Fibroblast of lung (primary cell): ENCODE measurements at regions not wholly inside any gene's neighbourhood (a gene's known extent, or its start where the extent isn't known, plus 50 kb on each side); places are given as distances from the start of the nearest gene placed in this dataset.

Source experiments
- DNase-seq, 2 donors: peaks; one replicate each; pipeline versions ENCODE4 v3.0.0 to v3.0.0-alpha.2; 2010; ENCODE audit warnings: low read depth in 2 of 2
- H2AFZ ChIP-seq: 2 replicates; pipeline ENCODE4 v1.5.1; 2012; ENCODE audit warnings: low read length, control low read depth, inconsistent platforms
- H3K27ac ChIP-seq: 2 replicates; pipeline ENCODE4 v1.5.1; 2011; ENCODE audit warnings: low read length, control low read depth; ENCODE audit not compliant: insufficient read depth
- H3K27me3 ChIP-seq: 2 replicates; pipeline ENCODE4 v1.5.1; 2011; ENCODE audit warnings: mild to moderate bottlenecking, low read length; ENCODE audit not compliant: control insufficient read depth, insufficient read depth
- H3K36me3 ChIP-seq: 2 replicates; pipeline ENCODE4 v1.5.1; 2011; ENCODE audit warnings: low read length; ENCODE audit not compliant: control insufficient read depth, insufficient read depth
- H3K4me1 ChIP-seq: 2 replicates; pipeline ENCODE4 v1.5.1; 2011; ENCODE audit warnings: low read length; ENCODE audit not compliant: control insufficient read depth, insufficient read depth; ENCODE audit errors: extremely low read depth
- H3K4me2 ChIP-seq: 2 replicates; pipeline ENCODE4 v1.5.1; 2011; ENCODE audit warnings: low read length, control low read depth; ENCODE audit not compliant: insufficient read depth; ENCODE audit errors: extremely low read depth
- H3K4me3 ChIP-seq, 4 experiments: fragments of 200-600 bp in 1 of 4; sonication (generic) in 1 of 4; replicated peaks in 1 of 4; 2 replicates each; pipeline ENCODE4 v1.5.1; 2011 to 2016; ENCODE audit warnings: low read length in 4 of 4, low read depth in 3 of 4, mild to moderate bottlenecking in 3 of 4, control low read depth in 2 of 4, inconsistent platforms in 1 of 4, mixed read lengths in 1 of 4; ENCODE audit not compliant: insufficient read depth in 1 of 4; ENCODE audit errors: control extremely low read depth in 1 of 4
- H3K79me2 ChIP-seq: 2 replicates; pipeline ENCODE4 v1.5.1; 2012; ENCODE audit warnings: mild to moderate bottlenecking, low read length, inconsistent platforms; ENCODE audit not compliant: control insufficient read depth, insufficient read depth
- H3K9ac ChIP-seq: 2 replicates; pipeline ENCODE4 v1.5.1; 2011; ENCODE audit warnings: mild to moderate bottlenecking, low read length, control low read depth; ENCODE audit not compliant: insufficient read depth
- H3K9me3 ChIP-seq: 2 replicates; pipeline ENCODE4 v1.5.1; 2012; ENCODE audit warnings: low read depth, low read length; ENCODE audit not compliant: control insufficient read depth, insufficient read depth
- H4K20me1 ChIP-seq: 2 replicates; pipeline ENCODE4 v1.5.1; 2011; ENCODE audit warnings: low read length; ENCODE audit not compliant: control insufficient read depth, insufficient read depth; ENCODE audit errors: extremely low read depth
- EZH2 ChIP-seq: IDR thresholded peaks from 2 replicates; pipeline ENCODE4 v1.5.1; 2012; ENCODE audit warnings: low read length, control low read depth, mild to moderate bottlenecking; ENCODE audit errors: missing control alignments
- TF ChIP-seq, protein P1 (sequence below), 2 donors: IDR thresholded peaks in 1 of 2; conservative IDR thresholded peaks in 1 of 2; 1 replicate in 1 of 2; 2 replicates in 1 of 2; pipeline ENCODE4 v1.5.1; 2011 to 2012; ENCODE audit warnings: low read length in 2 of 2, control low read depth in 1 of 2, inconsistent platforms in 1 of 2, low read depth in 1 of 2, mild to moderate bottlenecking in 1 of 2

DNA sequence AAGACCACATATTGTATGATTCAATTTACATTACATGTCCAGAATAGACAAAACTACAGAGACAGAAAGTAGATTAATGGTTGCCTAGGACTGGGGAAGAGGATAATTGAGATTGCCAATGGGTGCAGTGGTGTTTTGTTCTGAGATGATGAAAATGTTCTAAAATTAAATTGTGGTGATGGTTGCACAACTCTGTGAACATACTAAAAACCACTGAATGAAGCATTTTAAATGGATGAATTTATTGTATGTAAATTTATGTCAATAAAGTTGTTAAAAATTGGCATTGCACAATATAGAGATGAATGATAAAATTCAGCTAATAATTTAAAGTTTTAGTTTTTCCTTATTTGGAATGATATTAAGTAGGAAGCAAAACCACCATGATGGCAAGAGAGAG is 109.5 kb upstream of the NR4A3 start:
- TF ChIP-seq EZH2 = no peak
- TF ChIP-seq, protein P1, sequence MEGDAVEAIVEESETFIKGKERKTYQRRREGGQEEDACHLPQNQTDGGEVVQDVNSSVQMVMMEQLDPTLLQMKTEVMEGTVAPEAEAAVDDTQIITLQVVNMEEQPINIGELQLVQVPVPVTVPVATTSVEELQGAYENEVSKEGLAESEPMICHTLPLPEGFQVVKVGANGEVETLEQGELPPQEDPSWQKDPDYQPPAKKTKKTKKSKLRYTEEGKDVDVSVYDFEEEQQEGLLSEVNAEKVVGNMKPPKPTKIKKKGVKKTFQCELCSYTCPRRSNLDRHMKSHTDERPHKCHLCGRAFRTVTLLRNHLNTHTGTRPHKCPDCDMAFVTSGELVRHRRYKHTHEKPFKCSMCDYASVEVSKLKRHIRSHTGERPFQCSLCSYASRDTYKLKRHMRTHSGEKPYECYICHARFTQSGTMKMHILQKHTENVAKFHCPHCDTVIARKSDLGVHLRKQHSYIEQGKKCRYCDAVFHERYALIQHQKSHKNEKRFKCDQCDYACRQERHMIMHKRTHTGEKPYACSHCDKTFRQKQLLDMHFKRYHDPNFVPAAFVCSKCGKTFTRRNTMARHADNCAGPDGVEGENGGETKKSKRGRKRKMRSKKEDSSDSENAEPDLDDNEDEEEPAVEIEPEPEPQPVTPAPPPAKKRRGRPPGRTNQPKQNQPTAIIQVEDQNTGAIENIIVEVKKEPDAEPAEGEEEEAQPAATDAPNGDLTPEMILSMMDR (conservative IDR thresholded peaks at IDR 0.05 in 1 of 2, IDR thresholded peaks at IDR 0.05 in 1 of 2; ENCODE audit: low read depth in 1 of 2, low read length in 2 of 2) = no peak
- Histone ChIP-seq H2AFZ (no peak overlapping the region), H3K27ac (no peak overlapping the region), H3K9ac (no peak overlapping the region), H3K4me1 (no peaks in the 10 kb centered on the region), H3K4me3 (no peak overlapping the region), H4K20me1 (no peaks in the 10 kb centered on the region), H3K36me3 (no peaks in the 10 kb centered on the region), H3K9me3 (no peaks in the 10 kb centered on the region), H3K79me2 (no peaks in the 10 kb centered on the region), H3K27me3 (no peaks in the 10 kb centered on the region), H3K4me2 (no peak overlapping the region)
- no peak for DNase-seq

DNA sequence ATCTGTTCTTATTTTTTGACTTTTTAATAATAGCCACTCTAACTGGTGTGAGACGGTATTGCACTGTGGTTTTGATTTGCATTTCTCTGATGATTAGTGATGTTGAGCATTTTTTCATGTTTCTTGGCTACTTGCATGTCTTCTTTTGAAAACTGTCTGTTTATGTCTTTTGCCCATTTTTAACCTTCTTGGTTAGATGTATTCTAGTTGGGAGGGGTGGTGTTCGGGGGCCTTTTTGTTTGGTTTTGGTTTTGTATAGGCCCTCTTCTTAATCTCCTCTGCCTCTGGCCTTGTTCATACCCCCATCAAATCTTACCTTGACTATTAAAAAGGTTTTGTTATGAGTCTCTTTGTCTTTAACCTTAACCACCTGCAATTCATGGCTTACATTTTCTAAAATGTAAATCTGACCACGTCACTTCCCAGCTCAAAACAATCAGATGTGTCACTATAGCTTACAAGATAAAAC is 107.8 kb upstream of the NR4A3 start:
- H3K27me3 ChIP-seq = no peaks in the 10 kb centered on the region
- H3K4me1 ChIP-seq = no peaks in the 10 kb centered on the region
- no peak overlapping the region for H3K4me3 ChIP-seq
- H3K4me2 ChIP-seq = no peak overlapping the region
- no peaks in the 10 kb centered on the region for H3K9me3 ChIP-seq
- H3K27ac ChIP-seq = no peak overlapping the region
- H3K36me3 ChIP-seq = no peaks in the 10 kb centered on the region
- TF ChIP-seq, protein P1 (conservative IDR thresholded peaks at IDR 0.05 in 1 of 2, IDR thresholded peaks at IDR 0.05 in 1 of 2; ENCODE audit: low read depth in 1 of 2, low read length in 2 of 2) = no peak
- TF ChIP-seq EZH2 = no peak
- no peak for DNase-seq
- no peak overlapping the region for H2AFZ ChIP-seq
- H4K20me1 ChIP-seq = no peaks in the 10 kb centered on the region
- H3K9ac ChIP-seq = no peak overlapping the region
- no peaks in the 10 kb centered on the region for H3K79me2 ChIP-seq

- no peak overlapping the region for H2AFZ ChIP-seq
- no peak overlapping the region for H3K4me2 ChIP-seq
- no peaks in the 10 kb centered on the region for H3K79me2 ChIP-seq
- no peak overlapping the region for H3K9ac ChIP-seq
- no peak overlapping the region for H3K27ac ChIP-seq
- TF ChIP-seq, protein P1 (conservative IDR thresholded peaks at IDR 0.05 in 1 of 2, IDR thresholded peaks at IDR 0.05 in 1 of 2; ENCODE audit: low read depth in 1 of 2, low read length in 2 of 2) = no peak
- no peak for TF ChIP-seq EZH2
- no peak overlapping the region for H3K4me3 ChIP-seq
- H3K4me1 ChIP-seq = no peaks in the 10 kb centered on the region
- H3K36me3 ChIP-seq = no peaks in the 10 kb centered on the region
- no peaks in the 10 kb centered on the region for H3K27me3 ChIP-seq
- no peak for DNase-seq
- no peaks in the 10 kb centered on the region for H4K20me1 ChIP-seq
- H3K9me3 ChIP-seq = no peaks in the 10 kb centered on the region
Measured at GRCh38 chr9:99718631-99719030, 103.1 kb upstream of the NR4A3 start.
